Cerebellar cortex (tissue), 1 donor: ENCODE measurements at regions not wholly inside any gene's neighbourhood (a gene's known extent, or its start where the extent isn't known, plus 50 kb on each side); places are given as distances from the start of the nearest gene placed in this dataset.
A peak's percentile ranks its signal among the peaks of the same experiment; 100 is the strongest.
"Not testable (repeated sequence)": the region's sequence is repeated elsewhere in the genome, so short reads cannot be mapped to it uniquely, and the experiment has no call there.

Experiments used
- DNase-seq: peaks from one replicate; pipeline ENCODE4 v3.0.0-alpha.2; 2015; ENCODE audit warnings: low spot score

GRCh38 chr2:48190230-48190629, 124.3 kb upstream of the FOXN2 start:
- DNase-seq: no peak

GRCh38 chr2:48194641-48195040, 119.8 kb upstream of the FOXN2 start:
- DNase-seq: peak; percentile 64

- DNase-seq: peak; percentile 7
Observed at GRCh38 chr2:48195169-48195568, 119.3 kb upstream of the FOXN2 start.

GRCh38 chr2:48197618-48198017, 116.9 kb upstream of the FOXN2 start:
- no peak for DNase-seq

- DNase-seq: no peak
Observed at GRCh38 chr2:48198371-48198770, 116.1 kb upstream of the FOXN2 start.

- no peak for DNase-seq
Observed at GRCh38 chr2:48199070-48199469, 115.4 kb upstream of the FOXN2 start.

GRCh38 chr2:48200620-48201293, 113.7 kb upstream of the FOXN2 start:
- no peak for DNase-seq

- not testable (repeated sequence) for DNase-seq
Observed at GRCh38 chr2:48201435-48201834, 113.0 kb upstream of the FOXN2 start.

GRCh38 chr2:48202863-48203642, 111.4 kb upstream of the FOXN2 start:
- DNase-seq: no peak

- DNase-seq: no peak
Observed at GRCh38 chr2:48203668-48204067, 110.8 kb upstream of the FOXN2 start.

- DNase-seq: no peak
Observed at GRCh38 chr2:48204750-48205136, 109.7 kb upstream of the FOXN2 start.

- peak; percentile 21 for DNase-seq
Observed at GRCh38 chr2:48205137-48205798, 109.2 kb upstream of the FOXN2 start.

GRCh38 chr2:48206056-48206656, 108.3 kb upstream of the FOXN2 start:
- not testable (repeated sequence) for DNase-seq

- no peak for DNase-seq
Observed at GRCh38 chr2:48207201-48207641, 107.3 kb upstream of the FOXN2 start.

GRCh38 chr2:48207851-48208250, 106.6 kb upstream of the FOXN2 start:
- DNase-seq: no peak

- no peak for DNase-seq
Observed at GRCh38 chr2:48209214-48209885, 105.1 kb upstream of the FOXN2 start.

- no peak for DNase-seq
Observed at GRCh38 chr2:48210189-48210588, 104.3 kb upstream of the FOXN2 start.

GRCh38 chr2:48213646-48214045, 100.8 kb upstream of the FOXN2 start:
- DNase-seq: no peak

GRCh38 chr2:48218169-48218568, 96.3 kb upstream of the FOXN2 start:
- no peak for DNase-seq

- no peak for DNase-seq
Observed at GRCh38 chr2:48219234-48219554, 95.3 kb upstream of the FOXN2 start.

- DNase-seq: no peak
Observed at GRCh38 chr2:48219555-48220436, 94.7 kb upstream of the FOXN2 start.
